ENCODE measurements at regions not wholly inside any gene's neighbourhood (a gene's known extent, or its start where the extent isn't known, plus 50 kb on each side); places are given as distances from the start of the nearest gene placed in this dataset.

DNA sequence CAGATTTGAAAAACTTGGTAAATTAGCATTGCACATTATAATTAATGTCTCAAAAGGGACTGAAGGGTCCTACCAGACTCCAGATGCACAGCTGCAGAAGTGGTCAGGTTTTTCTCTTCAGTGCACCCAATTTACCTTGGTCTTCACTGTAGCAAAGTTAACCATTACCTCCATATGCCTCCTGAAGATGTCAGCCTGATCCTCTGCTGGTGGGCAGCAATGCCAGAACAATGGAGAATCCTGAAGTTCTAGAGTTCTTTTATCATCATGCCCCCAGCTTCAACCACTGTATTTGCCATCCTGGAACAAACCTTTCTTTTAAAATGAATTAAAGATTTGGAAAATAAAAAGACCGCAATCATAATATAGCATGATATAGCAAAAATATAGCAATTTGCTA lies 1774.8 kb upstream of the CELF4 start:
- no peaks in the 10 kb centered on the region for H3K27me3 Mint-ChIP-seq (ENCODE audit: insufficient read depth, unreplicated experiment)

DNA sequence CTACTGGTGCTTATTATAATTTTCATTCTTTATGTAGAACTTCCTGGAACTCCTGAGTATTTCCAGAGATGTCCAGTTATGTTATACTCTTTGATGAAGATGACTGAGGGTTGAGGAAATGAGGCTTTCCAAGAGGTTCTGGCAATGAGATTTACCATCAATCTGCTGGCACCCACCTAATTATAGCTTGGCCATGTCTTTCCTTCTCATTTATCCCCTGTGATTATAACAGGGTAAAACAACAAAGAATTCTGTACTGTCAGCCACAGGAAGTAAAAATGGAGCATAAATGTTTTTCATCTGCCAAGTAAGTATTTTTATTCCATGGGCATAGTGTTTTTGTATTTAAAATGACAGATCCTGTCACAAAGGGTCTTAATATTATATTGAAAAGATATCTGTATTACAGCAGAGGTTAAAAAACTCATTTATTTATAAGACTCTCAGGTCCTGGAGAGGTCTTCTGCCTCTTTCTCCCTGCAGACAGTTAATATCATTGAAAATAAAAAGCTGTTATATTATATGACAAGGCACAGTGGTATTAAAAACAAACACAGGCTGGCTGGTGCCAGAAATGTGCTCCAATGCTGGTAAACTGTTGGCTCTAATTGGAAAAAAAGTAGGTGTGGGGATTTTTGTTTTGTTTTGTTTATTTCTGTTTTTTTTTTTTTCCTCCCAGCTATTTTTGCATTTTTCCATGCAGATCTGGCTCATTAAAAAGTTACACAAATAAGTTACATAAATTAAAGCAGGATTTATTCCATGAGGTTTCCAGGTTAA lies 1764.1 kb upstream of the CELF4 start:
- Histone ChIP-seq H3K4me1 (no peaks in the 10 kb centered on the region), H3K36me3 (ENCODE audit: control insufficient read depth, insufficient read depth, low read length) (no peaks in the 10 kb centered on the region), H3K9me3 (no peaks in the 10 kb centered on the region), H3K27me3 (replicated peaks; ENCODE audit: control insufficient read depth, insufficient read depth, low read length) (no peaks in the 10 kb centered on the region), H3K4me3 (ENCODE audit: low read depth, low read length) (no peak overlapping the region)
- H3K4me3 Mint-ChIP-seq (ENCODE audit: unreplicated experiment): no peak overlapping the region
- TF ChIP-seq, protein P1, sequence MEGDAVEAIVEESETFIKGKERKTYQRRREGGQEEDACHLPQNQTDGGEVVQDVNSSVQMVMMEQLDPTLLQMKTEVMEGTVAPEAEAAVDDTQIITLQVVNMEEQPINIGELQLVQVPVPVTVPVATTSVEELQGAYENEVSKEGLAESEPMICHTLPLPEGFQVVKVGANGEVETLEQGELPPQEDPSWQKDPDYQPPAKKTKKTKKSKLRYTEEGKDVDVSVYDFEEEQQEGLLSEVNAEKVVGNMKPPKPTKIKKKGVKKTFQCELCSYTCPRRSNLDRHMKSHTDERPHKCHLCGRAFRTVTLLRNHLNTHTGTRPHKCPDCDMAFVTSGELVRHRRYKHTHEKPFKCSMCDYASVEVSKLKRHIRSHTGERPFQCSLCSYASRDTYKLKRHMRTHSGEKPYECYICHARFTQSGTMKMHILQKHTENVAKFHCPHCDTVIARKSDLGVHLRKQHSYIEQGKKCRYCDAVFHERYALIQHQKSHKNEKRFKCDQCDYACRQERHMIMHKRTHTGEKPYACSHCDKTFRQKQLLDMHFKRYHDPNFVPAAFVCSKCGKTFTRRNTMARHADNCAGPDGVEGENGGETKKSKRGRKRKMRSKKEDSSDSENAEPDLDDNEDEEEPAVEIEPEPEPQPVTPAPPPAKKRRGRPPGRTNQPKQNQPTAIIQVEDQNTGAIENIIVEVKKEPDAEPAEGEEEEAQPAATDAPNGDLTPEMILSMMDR (IDR thresholded peaks at IDR 0.05; ENCODE audit: insufficient read depth in 1 of 2, low read depth in 1 of 2, low read length in 1 of 2, severe bottlenecking in 1 of 2, unreplicated experiment in 1 of 2): no peak
- ChIA-PET POLR2A (no interaction called here), CTCF (no interaction called here)
- no peaks in the 10 kb centered on the region for H3K9me3 Mint-ChIP-seq (ENCODE audit: unreplicated experiment)
- no peaks in the 10 kb centered on the region for H3K27me3 Mint-ChIP-seq (ENCODE audit: insufficient read depth, unreplicated experiment)
- intact Hi-C loops (cut with micrococcal nuclease; ENCODE audit: unreplicated experiment): no loop called here
- no TSS peak for BruUV-seq (replicated peaks)
- H3K27ac Mint-ChIP-seq (ENCODE audit: unreplicated experiment): no peak overlapping the region
- DNase-seq: no peak
- H3K4me1 Mint-ChIP-seq (ENCODE audit: low read depth, unreplicated experiment): no peaks in the 10 kb centered on the region
- no peaks in the 10 kb centered on the region for H3K36me3 Mint-ChIP-seq (ENCODE audit: insufficient read depth, unreplicated experiment)

More for the DNA sequence above, 1774.8 kb upstream of the CELF4 start:
- no peak for DNase-seq
- Mint-ChIP-seq H3K36me3 (ENCODE audit: insufficient read depth, unreplicated experiment) (no peaks in the 10 kb centered on the region), H3K4me1 (ENCODE audit: low read depth, unreplicated experiment) (peaks cover 7% of the 10 kb centered on the region), H3K9me3 (ENCODE audit: unreplicated experiment) (peaks cover 8% of the 10 kb centered on the region), H3K27ac (ENCODE audit: unreplicated experiment) (no peak overlapping the region), H3K4me3 (ENCODE audit: unreplicated experiment) (no peak overlapping the region)
- H3K9me3 ChIP-seq: no peaks in the 10 kb centered on the region
- no peak overlapping the region for H3K4me3 ChIP-seq (ENCODE audit: low read depth, low read length)
- BruUV-seq (replicated peaks): no TSS peak
- CTCF ChIA-PET: no interaction called here
- TF ChIP-seq, protein P1 (IDR thresholded peaks at IDR 0.05; ENCODE audit: insufficient read depth in 1 of 2, low read depth in 1 of 2, low read length in 1 of 2, severe bottlenecking in 1 of 2, unreplicated experiment in 1 of 2): no peak
- intact Hi-C loops (cut with micrococcal nuclease; ENCODE audit: unreplicated experiment): loop anchor here (10.0 kb wide), 1 partner anchor 166 kb away; no protein-coding TSS in a partner anchor
- peaks cover 13% of the 10 kb centered on the region for H3K4me1 ChIP-seq
- H3K27me3 ChIP-seq (replicated peaks; ENCODE audit: control insufficient read depth, insufficient read depth, low read length): no peaks in the 10 kb centered on the region
- no peaks in the 10 kb centered on the region for H3K36me3 ChIP-seq (ENCODE audit: control insufficient read depth, insufficient read depth, low read length)
- POLR2A ChIA-PET: no interaction called here

DNA sequence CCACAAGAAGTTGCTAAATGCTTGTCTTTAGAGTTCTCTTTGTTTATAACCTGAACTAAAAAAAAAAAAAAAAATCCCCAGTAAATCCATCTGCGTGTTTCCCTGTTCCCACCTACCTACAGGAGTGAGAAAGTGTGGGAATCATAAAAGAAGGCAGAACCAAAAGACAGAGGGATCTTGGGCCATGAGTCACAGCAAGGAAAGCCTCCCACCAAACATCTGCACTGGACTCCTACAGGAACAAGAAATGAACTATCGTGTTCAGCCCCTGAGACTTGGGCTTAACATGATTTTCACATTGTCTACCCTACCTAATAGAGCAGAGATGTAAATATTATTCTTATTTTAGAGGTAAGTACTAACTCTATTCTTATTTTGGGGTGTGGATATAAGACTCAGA lies 1761.2 kb upstream of the CELF4 start:
- Histone ChIP-seq H3K9me3 (no peaks in the 10 kb centered on the region), H3K27me3 (replicated peaks; ENCODE audit: control insufficient read depth, insufficient read depth, low read length) (no peaks in the 10 kb centered on the region), H3K36me3 (ENCODE audit: control insufficient read depth, insufficient read depth, low read length) (no peaks in the 10 kb centered on the region), H3K4me3 (ENCODE audit: low read depth, low read length) (no peak overlapping the region), H3K4me1 (no peaks in the 10 kb centered on the region)
- DNase-seq: no peak
- Mint-ChIP-seq H3K36me3 (ENCODE audit: insufficient read depth, unreplicated experiment) (no peaks in the 10 kb centered on the region), H3K27ac (ENCODE audit: unreplicated experiment) (no peak overlapping the region), H3K27me3 (ENCODE audit: insufficient read depth, unreplicated experiment) (no peaks in the 10 kb centered on the region), H3K9me3 (ENCODE audit: unreplicated experiment) (no peaks in the 10 kb centered on the region), H3K4me1 (ENCODE audit: low read depth, unreplicated experiment) (no peaks in the 10 kb centered on the region), H3K4me3 (ENCODE audit: unreplicated experiment) (no peak overlapping the region)
- TF ChIP-seq, protein P1 (IDR thresholded peaks at IDR 0.05; ENCODE audit: insufficient read depth in 1 of 2, low read depth in 1 of 2, low read length in 1 of 2, severe bottlenecking in 1 of 2, unreplicated experiment in 1 of 2): no peak
- POLR2A ChIA-PET: no interaction called here
- CTCF ChIA-PET: no interaction called here
- intact Hi-C loops (cut with micrococcal nuclease; ENCODE audit: unreplicated experiment): no loop called here
- no TSS peak for BruUV-seq (replicated peaks)

All from Caco-2 (cell line).